ELF-1 (cell line): ENCODE measurements at regions not wholly inside any gene's neighbourhood (a gene's known extent, or its start where the extent isn't known, plus 50 kb on each side); places are given as distances from the start of the nearest gene placed in this dataset.
"Not testable (repeated sequence)": the region's sequence is repeated elsewhere in the genome, so short reads cannot be mapped to it uniquely, and the experiment has no call there.

Experiments used
- DNase-seq: peaks from one replicate; pipeline ENCODE4 v3.0.0-alpha.2; 2016; ENCODE audit warnings: low read depth, low spot score

- DNase-seq = not testable (repeated sequence)
Observed at GRCh38 chr17:30712859-30713258, 111.6 kb downstream of the CRLF3 start.

- not testable (repeated sequence) for DNase-seq
Observed at GRCh38 chr17:30711626-30712507, 112.6 kb downstream of the CRLF3 start.

GRCh38 chr17:30711176-30711575 lies 113.3 kb downstream of the CRLF3 start:
- DNase-seq = not testable (repeated sequence)

GRCh38 chr17:30710276-30711088 lies 114.0 kb downstream of the CRLF3 start:
- peak; percentile 61 for DNase-seq

GRCh38 chr17:30709561-30710275 lies 114.8 kb downstream of the CRLF3 start:
- DNase-seq = not testable (repeated sequence)

- DNase-seq = not testable (repeated sequence)
Observed at GRCh38 chr17:30709096-30709495, 115.4 kb downstream of the CRLF3 start.

- peak; percentile 97 for DNase-seq
Observed at GRCh38 chr17:30708241-30709078, 116.0 kb downstream of the CRLF3 start.

GRCh38 chr17:30707724-30708240 lies 116.7 kb downstream of the CRLF3 start:
- not testable (repeated sequence) for DNase-seq

GRCh38 chr17:30706461-30707335 lies 117.8 kb downstream of the CRLF3 start:
- not testable (repeated sequence) for DNase-seq

- DNase-seq = peak; percentile 49
Observed at GRCh38 chr17:30706004-30706403, 118.5 kb downstream of the CRLF3 start.

- no peak for DNase-seq
Observed at GRCh38 chr17:30701498-30701989, 122.9 kb downstream of the CRLF3 start.

- not testable (repeated sequence) for DNase-seq
Observed at GRCh38 chr17:30700833-30701232, 123.7 kb downstream of the CRLF3 start.

- peak; percentile 95 for DNase-seq
Observed at GRCh38 chr17:30697619-30698460, 126.7 kb downstream of the CRLF3 start.

- DNase-seq = no peak
Observed at GRCh38 chr17:30696234-30696633, 128.3 kb downstream of the CRLF3 start.

- not testable (repeated sequence) for DNase-seq
Observed at GRCh38 chr17:30695265-30695811, 129.2 kb downstream of the CRLF3 start.

- peak; percentile 69 for DNase-seq
Observed at GRCh38 chr17:30693772-30694171, 130.7 kb downstream of the CRLF3 start.

GRCh38 chr17:30689266-30690000 lies 135.1 kb downstream of the CRLF3 start:
- not testable (repeated sequence) for DNase-seq
